ENCODE measurements at regions not wholly inside any gene's neighbourhood (a gene's known extent, or its start where the extent isn't known, plus 50 kb on each side); places are given as distances from the start of the nearest gene placed in this dataset.

GRCh38 chr10:3712707-3713106 lies 72.3 kb downstream of the KLF6 start:
- TF ChIP-seq CTCF (IDR thresholded peaks at IDR 0.05; ENCODE audit: insufficient read depth, low read depth, low read length) = no peak
- no peak overlapping the region for H3K4me3 ChIP-seq (ENCODE audit: low read depth, low read length)

GRCh38 chr10:3711918-3712317 lies 73.1 kb downstream of the KLF6 start:
- no peak for DNase-seq (ENCODE audit: low read depth)
- TF ChIP-seq CTCF (IDR thresholded peaks at IDR 0.05; ENCODE audit: insufficient read depth, low read depth, low read length) = no peak
- H3K4me3 ChIP-seq (ENCODE audit: low read depth, low read length) = no peak overlapping the region

More at GRCh38 chr10:3712707-3713106, 72.3 kb downstream of the KLF6 start:
- DNase-seq (ENCODE audit: low read depth) = no peak

- H3K4me3 ChIP-seq (ENCODE audit: low read depth, low read length) = no peak overlapping the region
- no peak for DNase-seq (ENCODE audit: low read depth)
- TF ChIP-seq CTCF (IDR thresholded peaks at IDR 0.05; ENCODE audit: insufficient read depth, low read depth, low read length) = no peak
Measured at GRCh38 chr10:3710764-3711163, 74.2 kb downstream of the KLF6 start.

GRCh38 chr10:3709456-3710060 lies 75.5 kb downstream of the KLF6 start:
- TF ChIP-seq CTCF (IDR thresholded peaks at IDR 0.05; ENCODE audit: insufficient read depth, low read depth, low read length) = no peak
- H3K4me3 ChIP-seq (ENCODE audit: low read depth, low read length) = no peak overlapping the region
- DNase-seq (ENCODE audit: low read depth) = no peak

- DNase-seq (ENCODE audit: low read depth) = peak; percentile 77
- H3K4me3 ChIP-seq (ENCODE audit: low read depth, low read length) = no peak overlapping the region
- no peak for TF ChIP-seq CTCF (IDR thresholded peaks at IDR 0.05; ENCODE audit: insufficient read depth, low read depth, low read length)
Measured at GRCh38 chr10:3708852-3709251, 76.2 kb downstream of the KLF6 start.

- DNase-seq (ENCODE audit: low read depth) = no peak
- no peak overlapping the region for H3K4me3 ChIP-seq (ENCODE audit: low read depth, low read length)
- no peak for TF ChIP-seq CTCF (IDR thresholded peaks at IDR 0.05; ENCODE audit: insufficient read depth, low read depth, low read length)
Measured at GRCh38 chr10:3704565-3705325, 80.3 kb downstream of the KLF6 start.

Measured in fibroblast of villous mesenchyme (primary cell).